GM12874 (cell line): ENCODE measurements at regions not wholly inside any gene's neighbourhood (a gene's known extent, or its start where the extent isn't known, plus 50 kb on each side); places are given as distances from the start of the nearest gene placed in this dataset.

Experiments used
- CTCF ChIP-seq: IDR thresholded peaks from 2 replicates; pipeline ENCODE4 v1.5.1; 2011; ENCODE audit warnings: low read depth, mild to moderate bottlenecking, control low read depth, low read length, moderate library complexity; ENCODE audit not compliant: insufficient read depth

GRCh38 chr2:238963161-238963970 lies 115.5 kb downstream of the TWIST2 start:
- no peak for TF ChIP-seq CTCF

GRCh38 chr2:238963971-238964328 lies 116.1 kb downstream of the TWIST2 start:
- no peak for TF ChIP-seq CTCF

- TF ChIP-seq CTCF, result no peak
Measured at GRCh38 chr2:238964544-238965067, 116.7 kb downstream of the TWIST2 start.

GRCh38 chr2:238965371-238966071 lies 117.6 kb downstream of the TWIST2 start:
- no peak for TF ChIP-seq CTCF

GRCh38 chr2:238966072-238966937 lies 118.4 kb downstream of the TWIST2 start:
- no peak for TF ChIP-seq CTCF

GRCh38 chr2:238967031-238967977 lies 119.4 kb downstream of the TWIST2 start:
- no peak for TF ChIP-seq CTCF
